ACC112 (cell line): ENCODE measurements at regions not wholly inside any gene's neighbourhood (a gene's known extent, or its start where the extent isn't known, plus 50 kb on each side); places are given as distances from the start of the nearest gene placed in this dataset.
"Not testable (repeated sequence)": the region's sequence is repeated elsewhere in the genome, so short reads cannot be mapped to it uniquely, and the experiment has no call there.

Experiments used
- H2AFZ ChIP-seq: fragments of 200-600 bp; sonication (generic); one replicate; pipeline ENCODE4 v1.6.0; 2017; ENCODE audit warnings: antibody characterized with exemption, low read length; ENCODE audit not compliant: unreplicated experiment
- H3K27ac ChIP-seq: fragments of 200-600 bp; sonication (generic); 2 replicates; pipeline ENCODE4 v1.5.1; 2014; ENCODE audit warnings: low read depth, mild to moderate bottlenecking, antibody characterized with exemption, low read length, moderate library complexity
- H3K27me3 ChIP-seq: fragments of 200-600 bp; sonication (generic); 2 replicates; pipeline ENCODE4 v1.6.1; 2014; ENCODE audit warnings: mild to moderate bottlenecking, antibody characterized with exemption, low read length, moderate library complexity, mixed read lengths; ENCODE audit not compliant: insufficient read depth
- H3K36me3 ChIP-seq: fragments of 200-600 bp; sonication (generic); 2 replicates; pipeline ENCODE4 v1.6.1; 2016; ENCODE audit warnings: mild to moderate bottlenecking, antibody characterized with exemption, low read length, moderate library complexity, mixed read lengths; ENCODE audit not compliant: insufficient read depth
- H3K4me1 ChIP-seq: fragments of 200-600 bp; sonication (generic); one replicate; pipeline ENCODE4 v1.6.1; 2016; ENCODE audit warnings: low read length, mixed read lengths; ENCODE audit not compliant: insufficient read depth, unreplicated experiment, control insufficient read depth
- H3K4me3 ChIP-seq: fragments of 200-600 bp; sonication (generic); 2 replicates; pipeline ENCODE4 v1.5.1; 2014; ENCODE audit warnings: mild to moderate bottlenecking, low read depth, low read length
- H3K79me2 ChIP-seq: fragments of 200-600 bp; sonication (generic); one replicate; pipeline ENCODE4 v1.6.0; 2016; ENCODE audit warnings: low read length; ENCODE audit not compliant: control insufficient read depth, unreplicated experiment, insufficient read depth

- not testable (repeated sequence) for H2AFZ ChIP-seq, H3K36me3 ChIP-seq, H3K27ac ChIP-seq, H3K4me1 ChIP-seq, H3K79me2 ChIP-seq, H3K4me3 ChIP-seq, H3K27me3 ChIP-seq
Observed at GRCh38 chr5:87134513-87134912, 133.2 kb upstream of the RASA1 start.

GRCh38 chr5:87136096-87136495, 131.6 kb upstream of the RASA1 start:
- Histone ChIP-seq H3K27ac (no peak overlapping the region), H3K4me3 (no peak overlapping the region), H3K36me3 (no peaks in the 10 kb centered on the region), H3K4me1 (no peaks in the 10 kb centered on the region), H2AFZ (no peak overlapping the region), H3K27me3 (no peaks in the 10 kb centered on the region), H3K79me2 (no peaks in the 10 kb centered on the region)

GRCh38 chr5:87136733-87137132, 130.9 kb upstream of the RASA1 start:
- H3K4me3 ChIP-seq, result no peak overlapping the region
- no peaks in the 10 kb centered on the region for H3K79me2 ChIP-seq
- H3K27me3 ChIP-seq, result no peaks in the 10 kb centered on the region
- no peaks in the 10 kb centered on the region for H3K36me3 ChIP-seq
- H3K4me1 ChIP-seq, result peaks cover 4% of the 10 kb centered on the region
- no peak overlapping the region for H3K27ac ChIP-seq
- H2AFZ ChIP-seq, result no peak overlapping the region

GRCh38 chr5:87137283-87137682, 130.4 kb upstream of the RASA1 start:
- Histone ChIP-seq H2AFZ (no peak overlapping the region), H3K4me3 (no peak overlapping the region), H3K36me3 (no peaks in the 10 kb centered on the region), H3K27ac (no peak overlapping the region), H3K27me3 (no peaks in the 10 kb centered on the region), H3K4me1 (peaks cover 4% of the 10 kb centered on the region), H3K79me2 (no peaks in the 10 kb centered on the region)

- no peak overlapping the region for H3K4me3 ChIP-seq
- H3K27ac ChIP-seq, result no peak overlapping the region
- no peak overlapping the region for H2AFZ ChIP-seq
- no peaks in the 10 kb centered on the region for H3K27me3 ChIP-seq
- no peaks in the 10 kb centered on the region for H3K79me2 ChIP-seq
- H3K36me3 ChIP-seq, result no peaks in the 10 kb centered on the region
- peaks cover 4% of the 10 kb centered on the region for H3K4me1 ChIP-seq
Observed at GRCh38 chr5:87138091-87138805, 129.4 kb upstream of the RASA1 start.

- Histone ChIP-seq H3K27ac (no peak overlapping the region), H3K27me3 (no peaks in the 10 kb centered on the region), H3K4me1 (peaks cover 4% of the 10 kb centered on the region), H3K36me3 (no peaks in the 10 kb centered on the region), H2AFZ (no peak overlapping the region), H3K79me2 (no peaks in the 10 kb centered on the region), H3K4me3 (no peak overlapping the region)
Observed at GRCh38 chr5:87139795-87140194, 127.9 kb upstream of the RASA1 start.

GRCh38 chr5:87141544-87141943, 126.1 kb upstream of the RASA1 start:
- H3K36me3 ChIP-seq, result no peaks in the 10 kb centered on the region
- H3K27me3 ChIP-seq, result no peaks in the 10 kb centered on the region
- H3K27ac ChIP-seq, result no peak overlapping the region
- H3K4me1 ChIP-seq, result peaks cover 4% of the 10 kb centered on the region
- no peak overlapping the region for H2AFZ ChIP-seq
- H3K4me3 ChIP-seq, result no peak overlapping the region
- no peaks in the 10 kb centered on the region for H3K79me2 ChIP-seq

GRCh38 chr5:87145853-87146252, 121.8 kb upstream of the RASA1 start:
- not testable (repeated sequence) for H3K4me3 ChIP-seq, H2AFZ ChIP-seq, H3K4me1 ChIP-seq, H3K36me3 ChIP-seq, H3K79me2 ChIP-seq, H3K27ac ChIP-seq, H3K27me3 ChIP-seq

- Histone ChIP-seq H3K4me1 (peaks cover 13% of the 10 kb centered on the region), H3K27ac (no peak overlapping the region), H3K4me3 (no peak overlapping the region), H3K79me2 (no peaks in the 10 kb centered on the region), H3K36me3 (no peaks in the 10 kb centered on the region), H3K27me3 (no peaks in the 10 kb centered on the region), H2AFZ (no peak overlapping the region)
Observed at GRCh38 chr5:87147441-87147840, 120.2 kb upstream of the RASA1 start.

- H3K36me3 ChIP-seq, result no peaks in the 10 kb centered on the region
- no peak overlapping the region for H2AFZ ChIP-seq
- H3K27ac ChIP-seq, result no peak overlapping the region
- no peak overlapping the region for H3K4me3 ChIP-seq
- H3K4me1 ChIP-seq, result peaks cover 22% of the 10 kb centered on the region
- no peaks in the 10 kb centered on the region for H3K27me3 ChIP-seq
- H3K79me2 ChIP-seq, result no peaks in the 10 kb centered on the region
Observed at GRCh38 chr5:87150630-87151029, 117.1 kb upstream of the RASA1 start.

GRCh38 chr5:87151547-87151946, 116.1 kb upstream of the RASA1 start:
- Histone ChIP-seq H3K4me1 (peaks cover 22% of the 10 kb centered on the region), H3K79me2 (no peaks in the 10 kb centered on the region), H2AFZ (no peak overlapping the region), H3K36me3 (no peaks in the 10 kb centered on the region), H3K27ac (peak overlapping the region; percentile 68), H3K27me3 (no peaks in the 10 kb centered on the region), H3K4me3 (peak overlapping the region; percentile 9; the same call in 1 of the 2 replicates)
